Tibial artery (tissue), 4 donors: ENCODE measurements at regions not wholly inside any gene's neighbourhood (a gene's known extent, or its start where the extent isn't known, plus 50 kb on each side); places are given as distances from the start of the nearest gene placed in this dataset.
"Not testable (repeated sequence)": the region's sequence is repeated elsewhere in the genome, so short reads cannot be mapped to it uniquely, and the experiment has no call there.

Experiments used
- DNase-seq, 2 donors: peaks; one replicate each; pipeline ENCODE4 v3.0.0-alpha.2; 2019
- H3K27ac ChIP-seq, 2 donors: fragments of 200-600 bp; sonication (generic) in 1 of 2; 1 replicate in 1 of 2; 2 replicates in 1 of 2; pipeline ENCODE4 v1.5.1; 2018 to 2019; ENCODE audit warnings: mild to moderate bottlenecking in 1 of 2
- H3K27me3 ChIP-seq, 2 donors: fragments of 200-600 bp; sonication (generic) in 1 of 2; one replicate each; pipeline versions ENCODE4 v1.5.1 to v1.6.0; 2016 to 2019
- H3K36me3 ChIP-seq, 3 donors: fragments of 200-600 bp; sonication (generic) in 2 of 3; one replicate each; pipeline ENCODE4 v1.5.1; 2016 to 2019; ENCODE audit warnings: mild to moderate bottlenecking in 2 of 3
- H3K4me1 ChIP-seq, 4 donors: fragments of 200-600 bp; sonication (generic) in 2 of 4; 1 replicate in 3 of 4; 2 replicates in 1 of 4; pipeline ENCODE4 v1.5.1; 2016 to 2019
- H3K4me3 ChIP-seq, 2 donors: fragments of 200-600 bp; sonication (generic) in 1 of 2; 1 replicate in 1 of 2; 2 replicates in 1 of 2; pipeline ENCODE4 v1.5.1; 2018 to 2019; ENCODE audit warnings: mild to moderate bottlenecking in 2 of 2
- H3K9me3 ChIP-seq, 3 donors: fragments of 200-600 bp; sonication (generic) in 1 of 3; one replicate each; pipeline ENCODE4 v1.5.1; 2016 to 2019
- CTCF ChIP-seq, 2 experiments: fragments of 200-600 bp in 1 of 2; fragments of 450-650 bp in 1 of 2; IDR thresholded peaks; one replicate each; pipeline ENCODE4 v1.5.1; 2017 to 2019; ENCODE audit warnings: antibody characterized with exemption in 2 of 2, mild to moderate bottlenecking in 1 of 2, moderate library complexity in 1 of 2
- intact Hi-C: fragments of 100-400 bp; cut with DNase I; formaldehyde crosslinking; loops from one replicate; pipeline ENCODE4 v1.15.0; 2023; ENCODE audit warnings: low total_unique reads

GRCh38 chr18:4536447-4536846 is 81.3 kb upstream of the DLGAP1 start:
- peaks cover 0 to 11% (median 5%) of the 10 kb centered on the region in 3 donors for H3K9me3 ChIP-seq
- intact Hi-C loops = no loop called here
- no peaks in the 10 kb centered on the region for H3K27me3 ChIP-seq
- H3K4me3 ChIP-seq = no peak overlapping the region
- H3K4me1 ChIP-seq = no peaks in the 10 kb centered on the region
- TF ChIP-seq CTCF (IDR thresholded peaks at IDR 0.05) = no peak
- H3K36me3 ChIP-seq = no peaks in the 10 kb centered on the region
- no peak overlapping the region for H3K27ac ChIP-seq
- no peak for DNase-seq

GRCh38 chr18:4528405-4528804 is 73.3 kb upstream of the DLGAP1 start:
- intact Hi-C loops = no loop called here
- Histone ChIP-seq H3K36me3 (no peaks in the 10 kb centered on the region), H3K27me3 (no peaks in the 10 kb centered on the region), H3K4me3 (no peak overlapping the region), H3K9me3 (peaks cover 0 to 5% (median 5%) of the 10 kb centered on the region in 3 donors), H3K27ac (no peak overlapping the region), H3K4me1 (no peaks in the 10 kb centered on the region)
- no peak for DNase-seq
- no peak for TF ChIP-seq CTCF (IDR thresholded peaks at IDR 0.05)

- H3K27ac ChIP-seq, H3K36me3 ChIP-seq, H3K27me3 ChIP-seq, intact Hi-C loops, DNase-seq, H3K9me3 ChIP-seq, H3K4me3 ChIP-seq, H3K4me1 ChIP-seq: not testable (repeated sequence)
Observed at GRCh38 chr18:4527826-4528225, 72.7 kb upstream of the DLGAP1 start.

GRCh38 chr18:4524096-4524495 is 69.0 kb upstream of the DLGAP1 start:
- Histone ChIP-seq H3K9me3 (no peaks in the 10 kb centered on the region), H3K27me3 (no peaks in the 10 kb centered on the region), H3K4me3 (no peak overlapping the region), H3K36me3 (no peaks in the 10 kb centered on the region), H3K4me1 (no peaks in the 10 kb centered on the region), H3K27ac (no peak overlapping the region)
- TF ChIP-seq CTCF (IDR thresholded peaks at IDR 0.05) = no peak
- intact Hi-C loops = no loop called here
- no peak for DNase-seq

- Histone ChIP-seq H3K4me1 (no peaks in the 10 kb centered on the region), H3K36me3 (no peaks in the 10 kb centered on the region), H3K27ac (no peak overlapping the region), H3K4me3 (no peak overlapping the region), H3K27me3 (no peaks in the 10 kb centered on the region), H3K9me3 (no peaks in the 10 kb centered on the region)
- no peak for DNase-seq
- no peak for TF ChIP-seq CTCF (IDR thresholded peaks at IDR 0.05)
- intact Hi-C loops = no loop called here
Observed at GRCh38 chr18:4511166-4511565, 56.1 kb upstream of the DLGAP1 start.

GRCh38 chr18:4510711-4511110 is 55.6 kb upstream of the DLGAP1 start:
- no peak for DNase-seq
- Histone ChIP-seq H3K4me1 (no peaks in the 10 kb centered on the region), H3K27me3 (no peaks in the 10 kb centered on the region), H3K9me3 (no peaks in the 10 kb centered on the region), H3K4me3 (no peak overlapping the region), H3K27ac (no peak overlapping the region), H3K36me3 (no peaks in the 10 kb centered on the region)
- TF ChIP-seq CTCF (IDR thresholded peaks at IDR 0.05) = no peak
- intact Hi-C loops = no loop called here
